IMR-90 (cell line): ENCODE measurements at regions not wholly inside any gene's neighbourhood (a gene's known extent, or its start where the extent isn't known, plus 50 kb on each side); places are given as distances from the start of the nearest gene placed in this dataset.
A peak's percentile ranks its signal among the peaks of the same experiment; 100 is the strongest.

ENCODE experiments used
- ATAC-seq: fragments of 200-7000 bp; cut with Tn5 transposase; 2 replicates; pipeline ENCODE4 v1.9.1; 2020; ENCODE audit warnings: low read depth, mild to moderate bottlenecking, moderate library complexity
- BruUV-seq: library from RNA; stranded (reverse); fragments of 400-500 nt; replicated peaks from 2 replicates; lab custom pipeline; 2021; lab: Mats Ljungman, UMichigan
- CTCF ChIA-PET: fragments of 300-600 bp; formaldehyde crosslinking; extraction: SDS; loops from one replicate; lab custom pipeline; 2021; ENCODE audit warnings: antibody characterized with exemption; lab: Yijun Ruan, JAX
- POLR2A ChIA-PET: fragments of 300-600 bp; sonication (Branson Sonifier 250); formaldehyde crosslinking; loops from one replicate; lab custom pipeline; 2022; ENCODE audit warnings: antibody characterized with exemption; ENCODE audit not compliant: unreplicated experiment; lab: Charles Lee
- DNase-seq: peaks from one replicate; pipeline ENCODE4 v3.0.0; 2013
- H2AFZ ChIP-seq: replicated peaks from 2 replicates; pipeline ENCODE3; 2013; ENCODE audit warnings: low read length, mild to moderate bottlenecking; ENCODE audit not compliant: poor library complexity
- H2AK5ac ChIP-seq: 2 replicates; pipeline ENCODE4 v1.6.1; 2013; ENCODE audit warnings: low read depth, low read length, inconsistent platforms
- H2AK9ac ChIP-seq: replicated peaks from 2 replicates; pipeline ENCODE3; 2013; ENCODE audit warnings: mild to moderate bottlenecking, low read depth, low read length, moderate library complexity; ENCODE audit not compliant: poor library complexity
- H2BK120ac ChIP-seq: 2 replicates; pipeline ENCODE4 v1.6.1; 2013; ENCODE audit warnings: low read depth, low read length, inconsistent platforms
- H2BK15ac ChIP-seq: 3 replicates; pipeline ENCODE4 v1.6.1; 2013; ENCODE audit warnings: low read depth, low read length, inconsistent platforms
- H2BK20ac ChIP-seq: 2 replicates; pipeline ENCODE4 v1.6.1; 2013; ENCODE audit warnings: low read depth, mild to moderate bottlenecking, inconsistent platforms, low read length, moderate library complexity
- H2BK5ac ChIP-seq: 2 replicates; pipeline ENCODE4 v1.6.1; 2013; ENCODE audit warnings: mild to moderate bottlenecking, low read depth, low read length, inconsistent platforms; ENCODE audit not compliant: poor library complexity, severe bottlenecking
- H3K14ac ChIP-seq: replicated peaks from 2 replicates; pipeline ENCODE4 v1.6.1; 2013; ENCODE audit warnings: low read depth, low read length, inconsistent platforms
- H3K18ac ChIP-seq: 2 replicates; pipeline ENCODE4 v1.6.1; 2013; ENCODE audit warnings: low read depth, low read length, control low read depth
- H3K23ac ChIP-seq: 2 replicates; pipeline ENCODE4 v1.6.1; 2013; ENCODE audit warnings: low read depth, low read length, inconsistent platforms
- H3K27ac ChIP-seq: 2 replicates; pipeline ENCODE4 v1.5.1; 2013; ENCODE audit warnings: mild to moderate bottlenecking, control low read depth, low read length; ENCODE audit not compliant: insufficient read depth
- H3K27me3 ChIP-seq: 2 replicates; pipeline ENCODE4 v1.6.1; 2013; ENCODE audit warnings: low read length; ENCODE audit not compliant: control insufficient read depth, insufficient read depth
- H3K36me3 ChIP-seq: 2 replicates; pipeline ENCODE4 v1.6.1; 2013; ENCODE audit warnings: low read length, mixed read lengths; ENCODE audit not compliant: control insufficient read depth, insufficient read depth
- H3K4ac ChIP-seq: 2 replicates; pipeline ENCODE4 v1.6.1; 2013; ENCODE audit warnings: low read depth, low read length, inconsistent platforms
- H3K4me1 ChIP-seq: 2 replicates; pipeline ENCODE4 v1.6.1; 2013; ENCODE audit warnings: low read length, mixed read lengths; ENCODE audit not compliant: control insufficient read depth, insufficient read depth
- H3K4me2 ChIP-seq: 2 replicates; pipeline ENCODE4 v1.6.1; 2013; ENCODE audit warnings: low read depth, mild to moderate bottlenecking, control low read depth, low read length, moderate library complexity
- H3K4me3 ChIP-seq: 2 replicates; pipeline ENCODE4 v1.5.1; 2013; ENCODE audit warnings: low read depth, mild to moderate bottlenecking, control low read depth, low read length, moderate library complexity; ENCODE audit not compliant: insufficient read depth
- H3K56ac ChIP-seq: 2 replicates; pipeline ENCODE4 v1.6.1; 2013; ENCODE audit warnings: low read length, inconsistent platforms; ENCODE audit not compliant: insufficient read depth; ENCODE audit errors: extremely low read depth
- H3K79me1 ChIP-seq, 2 experiments: 2 replicates each; pipeline ENCODE4 v1.6.1; 2013; ENCODE audit warnings: low read length in 2 of 2, inconsistent platforms in 1 of 2, low read depth in 1 of 2
- H3K9ac ChIP-seq: 2 replicates; pipeline ENCODE4 v1.6.1; 2013; ENCODE audit warnings: low read depth, low read length, control low read depth
- H3K9me1 ChIP-seq: 2 replicates; pipeline ENCODE4 v1.6.1; 2013; ENCODE audit warnings: low read length, inconsistent platforms; ENCODE audit not compliant: insufficient read depth
- H3K9me3 ChIP-seq: 2 replicates; pipeline ENCODE4 v1.6.1; 2013; ENCODE audit warnings: low read length; ENCODE audit not compliant: control insufficient read depth, insufficient read depth
- H4K20me1 ChIP-seq: 2 replicates; pipeline ENCODE4 v1.6.1; 2013; ENCODE audit warnings: low read length, inconsistent platforms; ENCODE audit not compliant: insufficient read depth
- H4K5ac ChIP-seq: 2 replicates; pipeline ENCODE4 v1.6.1; 2013; ENCODE audit warnings: mild to moderate bottlenecking, low read depth, low read length, control low read depth
- H4K8ac ChIP-seq, 2 experiments: 2 replicates each; pipeline ENCODE4 v1.6.1; 2013; ENCODE audit warnings: low read depth in 2 of 2, low read length in 2 of 2, control low read depth in 1 of 2, inconsistent platforms in 1 of 2
- H4K91ac ChIP-seq: 2 replicates; pipeline ENCODE4 v1.6.1; 2013; ENCODE audit warnings: low read depth, low read length, inconsistent platforms; ENCODE audit not compliant: insufficient read depth
- FOS ChIP-seq: fragments of 150-350 bp; IDR thresholded peaks from 2 replicates; pipeline ENCODE4 v1.6.1; 2016; ENCODE audit warnings: low read depth, low read length
- MAZ ChIP-seq: IDR thresholded peaks from 2 replicates; pipeline ENCODE4 v1.6.1; 2012; ENCODE audit warnings: low read depth, mild to moderate bottlenecking, low read length, improper control_type of control experiment, moderate library complexity, borderline replicate concordance
- MXI1 ChIP-seq: IDR thresholded peaks from 2 replicates; pipeline ENCODE4 v1.6.1; 2012; ENCODE audit warnings: low read depth, mild to moderate bottlenecking, low read length, moderate library complexity, borderline replicate concordance
- POLR2A ChIP-seq: IDR thresholded peaks from 2 replicates; pipeline ENCODE4 v1.6.1; 2012; ENCODE audit warnings: mild to moderate bottlenecking, low read depth, low read length
- WGBS, 2 experiments: methylation state at CpG; one replicate each; pipeline versions ENCODE4 v1.1.5 to v1.1.7; 2013; ENCODE audit warnings: missing lambda C conversion rate in 2 of 2; ENCODE audit not compliant: insufficient read length in 1 of 2; ENCODE audit errors: extremely low coverage in 2 of 2; 5-methylcytosine and 5-hydroxymethylcytosine counted together
- dilution Hi-C: fragments of 300-500 bp; cut with HindIII; formaldehyde crosslinking; loops from one replicate; pipeline ENCODE4 v1.14.3; 2018; ENCODE audit warnings: low sequenced_read_pairs; ENCODE audit not compliant: unreplicated experiment
- in situ Hi-C: fragments of 300-500 bp; cut with MboI; formaldehyde crosslinking; loops from 3 replicates; pipeline ENCODE4 v1.14.3; 2019; ENCODE audit warnings: low sequenced_read_pairs, inconsistent platforms, mixed read lengths
- intact Hi-C: fragments of 100-400 bp; cut with micrococcal nuclease; formaldehyde crosslinking; loops from 2 replicates; pipeline ENCODE4 v1.10.0; 2022

GRCh38 chr5:92505145-92505544 lies 1075.9 kb downstream of the NR2F1-AS1 start:
- H4K8ac ChIP-seq: no peak overlapping the region
- no peak overlapping the region for H2AFZ ChIP-seq
- WGBS, 2 experiments: 100% methylated on average over 1 of the region's 3 CpGs; no CpG with 5 or more reads in 1 of the 2 experiments
- no peaks in the 10 kb centered on the region for H3K79me1 ChIP-seq
- intact Hi-C loops: no loop called here
- dilution Hi-C loops: no loop called here
- BruUV-seq: no TSS peak
- in situ Hi-C loops: no loop called here
- ATAC-seq: peak; percentile 61
- H3K4me3 ChIP-seq: no peak overlapping the region
- no peak overlapping the region for H3K4ac ChIP-seq
- H3K4me2 ChIP-seq: no peak overlapping the region
- no peak overlapping the region for H4K5ac ChIP-seq
- no peaks in the 10 kb centered on the region for H4K20me1 ChIP-seq
- no peak overlapping the region for H2BK15ac ChIP-seq
- no peaks in the 10 kb centered on the region for H3K36me3 ChIP-seq
- H3K14ac ChIP-seq: no peak overlapping the region
- H2AK9ac ChIP-seq: no peak overlapping the region
- TF ChIP-seq FOS (peak; percentile 39; the same call in 1 of the 2 replicates), MXI1 (no peak), MAZ (no peak), POLR2A (no peak)
- H2BK120ac ChIP-seq: no peak overlapping the region
- no peaks in the 10 kb centered on the region for H3K9me1 ChIP-seq
- H3K27me3 ChIP-seq: no peaks in the 10 kb centered on the region
- DNase-seq: peak; percentile 53
- no peak overlapping the region for H2BK5ac ChIP-seq
- no peak overlapping the region for H2BK20ac ChIP-seq
- H3K18ac ChIP-seq: no peak overlapping the region
- H3K56ac ChIP-seq: no peak overlapping the region
- H3K4me1 ChIP-seq: no peaks in the 10 kb centered on the region
- ChIA-PET POLR2A (no interaction called here), CTCF (no interaction called here)
- H3K27ac ChIP-seq: no peak overlapping the region
- peaks cover 12% of the 10 kb centered on the region for H3K9me3 ChIP-seq
- no peak overlapping the region for H3K23ac ChIP-seq
- H4K91ac ChIP-seq: no peak overlapping the region
- H2AK5ac ChIP-seq: no peak overlapping the region
- no peak overlapping the region for H3K9ac ChIP-seq
